HFFc6 (cell line): ENCODE measurements at regions not wholly inside any gene's neighbourhood (a gene's known extent, or its start where the extent isn't known, plus 50 kb on each side); places are given as distances from the start of the nearest gene placed in this dataset.

Source experiments
- DNase-seq: peaks from one replicate; pipeline ENCODE4 v3.0.0-alpha.2; 2018
- H3K27ac Mint-ChIP-seq: 2 replicates; pipeline ENCODE4 v1.8.0; 2020; ENCODE audit warnings: mild to moderate bottlenecking, mixed read lengths
- H3K27me3 Mint-ChIP-seq: 2 replicates; pipeline ENCODE4 v1.8.0; 2021; ENCODE audit warnings: mild to moderate bottlenecking, moderate library complexity, mixed read lengths; ENCODE audit not compliant: insufficient read depth
- H3K36me3 Mint-ChIP-seq: 2 replicates; pipeline ENCODE4 v1.8.0; 2021; ENCODE audit warnings: low read depth, mixed read lengths
- H3K4me1 Mint-ChIP-seq: 2 replicates; pipeline ENCODE4 v1.8.0; 2020; ENCODE audit warnings: low read depth, mixed read lengths
- H3K4me3 Mint-ChIP-seq: 2 replicates; pipeline ENCODE4 v1.8.0; 2020; ENCODE audit warnings: mild to moderate bottlenecking, moderate library complexity, mixed read lengths
- H3K9me3 Mint-ChIP-seq: 2 replicates; pipeline ENCODE4 v1.8.0; 2020; ENCODE audit warnings: mild to moderate bottlenecking, mixed read lengths
- TF ChIP-seq, protein P1 (sequence below): fragments of 200-600 bp; sonication (generic); IDR thresholded peaks from 2 replicates; pipeline ENCODE4 v1.5.0; 2021; ENCODE audit warnings: antibody characterized with exemption, mild to moderate bottlenecking

DNA sequence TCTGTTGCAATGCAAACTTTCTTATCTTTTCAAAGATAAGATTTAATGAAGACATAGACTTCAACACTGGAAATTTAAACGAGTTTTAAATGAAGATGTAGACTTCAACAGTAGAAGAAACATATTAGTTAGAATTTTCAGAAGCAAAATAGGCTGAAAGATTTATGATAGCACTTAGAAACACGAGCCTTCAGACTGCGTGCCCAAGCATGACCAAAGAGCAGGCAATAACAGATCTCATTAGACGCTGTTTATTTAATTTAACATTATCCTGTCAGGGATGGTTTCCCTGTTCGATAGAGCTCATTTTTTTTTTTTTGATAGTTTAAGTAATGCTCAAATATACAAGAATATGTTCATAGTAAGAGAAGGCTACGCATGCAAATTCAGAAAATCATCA is 604.7 kb upstream of the SOX9 start:
- DNase-seq = no peak

DNA sequence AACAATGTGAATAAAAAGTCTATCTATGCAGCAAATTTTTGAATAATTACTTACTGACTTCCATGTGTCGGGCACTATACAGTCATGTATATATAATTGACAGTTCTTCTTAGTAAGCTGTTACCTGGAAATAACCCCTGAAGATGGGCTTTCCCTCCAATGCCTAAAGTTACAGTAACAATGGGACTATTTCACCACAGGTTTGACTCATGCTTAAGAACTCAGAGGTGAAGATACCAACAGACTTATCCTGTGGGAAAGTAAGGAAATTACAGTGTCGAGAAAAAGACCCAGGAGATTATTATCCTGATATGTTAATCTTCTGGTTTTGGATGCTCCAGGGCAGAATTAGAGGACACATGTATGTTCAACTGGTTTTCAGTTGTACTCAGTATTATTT is 601.5 kb upstream of the SOX9 start:
- Mint-ChIP-seq H3K27ac (no peak overlapping the region), H3K4me1 (peaks cover 29% of the 10 kb centered on the region), H3K36me3 (no peaks in the 10 kb centered on the region), H3K9me3 (no peaks in the 10 kb centered on the region), H3K4me3 (no peak overlapping the region), H3K27me3 (peaks cover 2% of the 10 kb centered on the region)
- DNase-seq = no peak
- TF ChIP-seq, protein P1, sequence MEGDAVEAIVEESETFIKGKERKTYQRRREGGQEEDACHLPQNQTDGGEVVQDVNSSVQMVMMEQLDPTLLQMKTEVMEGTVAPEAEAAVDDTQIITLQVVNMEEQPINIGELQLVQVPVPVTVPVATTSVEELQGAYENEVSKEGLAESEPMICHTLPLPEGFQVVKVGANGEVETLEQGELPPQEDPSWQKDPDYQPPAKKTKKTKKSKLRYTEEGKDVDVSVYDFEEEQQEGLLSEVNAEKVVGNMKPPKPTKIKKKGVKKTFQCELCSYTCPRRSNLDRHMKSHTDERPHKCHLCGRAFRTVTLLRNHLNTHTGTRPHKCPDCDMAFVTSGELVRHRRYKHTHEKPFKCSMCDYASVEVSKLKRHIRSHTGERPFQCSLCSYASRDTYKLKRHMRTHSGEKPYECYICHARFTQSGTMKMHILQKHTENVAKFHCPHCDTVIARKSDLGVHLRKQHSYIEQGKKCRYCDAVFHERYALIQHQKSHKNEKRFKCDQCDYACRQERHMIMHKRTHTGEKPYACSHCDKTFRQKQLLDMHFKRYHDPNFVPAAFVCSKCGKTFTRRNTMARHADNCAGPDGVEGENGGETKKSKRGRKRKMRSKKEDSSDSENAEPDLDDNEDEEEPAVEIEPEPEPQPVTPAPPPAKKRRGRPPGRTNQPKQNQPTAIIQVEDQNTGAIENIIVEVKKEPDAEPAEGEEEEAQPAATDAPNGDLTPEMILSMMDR = no peak

More for the DNA sequence above, 604.7 kb upstream of the SOX9 start:
- no peak overlapping the region for H3K4me3 Mint-ChIP-seq
- peaks cover 2% of the 10 kb centered on the region for H3K27me3 Mint-ChIP-seq
- H3K4me1 Mint-ChIP-seq = peaks cover 16% of the 10 kb centered on the region
- no peaks in the 10 kb centered on the region for H3K9me3 Mint-ChIP-seq
- no peaks in the 10 kb centered on the region for H3K36me3 Mint-ChIP-seq
- H3K27ac Mint-ChIP-seq = no peak overlapping the region
- TF ChIP-seq, protein P1 = no peak

DNA sequence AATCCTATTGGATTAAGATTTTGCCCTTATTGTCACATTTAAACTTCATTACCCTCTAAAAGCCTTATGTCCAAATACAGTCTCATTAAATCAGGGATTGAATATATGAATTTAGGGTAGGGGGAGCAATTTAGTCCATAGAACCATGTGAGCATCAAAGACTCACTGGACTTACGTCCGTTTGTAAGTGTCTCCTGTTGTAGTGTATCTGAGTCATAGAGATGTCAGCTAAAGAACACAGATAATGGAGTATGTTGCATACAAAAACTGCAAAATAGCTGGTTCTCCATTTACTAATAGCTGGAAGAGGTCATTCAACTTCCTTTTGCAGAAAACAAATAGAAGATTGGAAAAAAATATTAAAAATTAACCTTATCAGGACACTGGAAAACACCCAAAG is 599.1 kb upstream of the SOX9 start:
- peaks cover 30% of the 10 kb centered on the region for H3K4me1 Mint-ChIP-seq
- 0 out of 2 replicates have a peak overlapping the region, but pooled peaks have one; percentile 4 for H3K27ac Mint-ChIP-seq
- no peak for DNase-seq
- no peaks in the 10 kb centered on the region for H3K9me3 Mint-ChIP-seq
- H3K36me3 Mint-ChIP-seq = no peaks in the 10 kb centered on the region
- TF ChIP-seq, protein P1 = no peak
- H3K27me3 Mint-ChIP-seq = peaks cover 2% of the 10 kb centered on the region
- peak overlapping the region; percentile 43; the same call in 1 of the 2 replicates for H3K4me3 Mint-ChIP-seq

DNA sequence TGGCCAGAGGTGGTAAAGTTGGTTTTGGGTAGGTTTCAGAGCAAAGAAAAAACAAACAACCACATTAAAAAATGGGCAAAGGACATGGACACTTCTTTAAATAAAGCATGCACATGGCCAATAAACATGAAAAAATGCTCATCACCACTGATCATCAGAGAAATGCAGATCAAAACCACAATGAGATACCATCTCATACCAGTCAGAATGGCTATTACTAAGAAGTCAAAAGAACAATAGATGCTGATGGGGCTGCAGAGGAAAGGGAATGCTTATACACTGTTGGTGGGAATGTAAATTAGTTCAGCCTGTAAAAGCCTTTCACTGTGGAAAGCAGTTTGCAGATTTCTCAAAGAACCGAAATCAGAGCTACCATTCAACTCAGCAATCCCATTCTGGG is 598.4 kb upstream of the SOX9 start:
- Mint-ChIP-seq H3K36me3 (no peaks in the 10 kb centered on the region), H3K4me1 (peaks cover 37% of the 10 kb centered on the region), H3K4me3 (peak overlapping the region; percentile 43; the same call in 1 of the 2 replicates), H3K9me3 (no peaks in the 10 kb centered on the region), H3K27me3 (peaks cover 2% of the 10 kb centered on the region), H3K27ac (no peak overlapping the region)
- TF ChIP-seq, protein P1 = no peak
- peak; percentile 66 for DNase-seq

DNA sequence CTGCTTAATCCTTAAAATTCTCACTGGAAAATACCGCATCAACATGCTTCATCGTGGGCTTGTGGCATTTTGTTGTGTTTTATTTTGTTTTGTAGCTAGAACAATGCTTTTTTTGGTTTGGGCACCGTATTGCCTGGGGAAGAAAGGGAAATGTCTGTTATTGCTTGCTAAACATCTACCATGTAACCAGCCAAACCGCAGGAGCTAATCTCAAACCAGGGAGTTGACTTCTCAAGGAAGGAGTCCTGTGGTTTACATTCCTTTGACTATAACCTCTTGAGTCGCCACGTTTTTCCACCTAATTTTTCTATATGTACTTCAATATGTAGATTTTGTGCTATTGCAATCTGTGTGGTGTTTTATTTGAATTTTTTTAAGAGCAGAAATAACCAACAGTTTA is 593.5 kb upstream of the SOX9 start:
- TF ChIP-seq, protein P1 = no peak
- H3K4me1 Mint-ChIP-seq = peaks cover 48% of the 10 kb centered on the region
- H3K9me3 Mint-ChIP-seq = no peaks in the 10 kb centered on the region
- no peak for DNase-seq
- no peaks in the 10 kb centered on the region; the same call in 1 of the 2 replicates for H3K27me3 Mint-ChIP-seq
- H3K27ac Mint-ChIP-seq = no peak overlapping the region
- H3K4me3 Mint-ChIP-seq = no peak overlapping the region; the same call in 1 of the 2 replicates
- H3K36me3 Mint-ChIP-seq = no peaks in the 10 kb centered on the region

DNA sequence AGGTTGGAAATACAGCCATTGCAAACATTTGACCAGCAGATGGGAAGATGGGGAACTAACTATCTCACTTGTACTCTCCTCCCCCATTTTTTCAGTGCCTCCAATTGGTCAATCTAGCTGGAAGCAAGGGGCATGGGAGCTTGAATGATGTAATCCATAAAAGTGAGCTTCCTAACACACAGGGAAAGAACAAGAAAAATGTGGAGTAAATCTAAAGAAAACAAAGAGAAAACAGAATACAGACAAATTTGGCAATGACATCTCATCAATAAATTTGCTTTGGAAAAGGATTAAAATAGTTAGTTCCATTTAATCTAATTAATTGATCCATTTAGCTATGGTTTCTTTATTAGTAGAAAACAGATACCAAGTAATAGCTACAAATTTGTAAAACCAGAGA is 592.6 kb upstream of the SOX9 start:
- H3K4me1 Mint-ChIP-seq = peaks cover 39% of the 10 kb centered on the region
- no peaks in the 10 kb centered on the region for H3K36me3 Mint-ChIP-seq
- no peak overlapping the region for H3K4me3 Mint-ChIP-seq
- H3K9me3 Mint-ChIP-seq = no peaks in the 10 kb centered on the region
- no peak for DNase-seq
- H3K27me3 Mint-ChIP-seq = no peaks in the 10 kb centered on the region; the same call in 1 of the 2 replicates
- TF ChIP-seq, protein P1 = no peak
- H3K27ac Mint-ChIP-seq = no peak overlapping the region
